ENCODE measurements at regions not wholly inside any gene's neighbourhood (a gene's known extent, or its start where the extent isn't known, plus 50 kb on each side); places are given as distances from the start of the nearest gene placed in this dataset.

DNA sequence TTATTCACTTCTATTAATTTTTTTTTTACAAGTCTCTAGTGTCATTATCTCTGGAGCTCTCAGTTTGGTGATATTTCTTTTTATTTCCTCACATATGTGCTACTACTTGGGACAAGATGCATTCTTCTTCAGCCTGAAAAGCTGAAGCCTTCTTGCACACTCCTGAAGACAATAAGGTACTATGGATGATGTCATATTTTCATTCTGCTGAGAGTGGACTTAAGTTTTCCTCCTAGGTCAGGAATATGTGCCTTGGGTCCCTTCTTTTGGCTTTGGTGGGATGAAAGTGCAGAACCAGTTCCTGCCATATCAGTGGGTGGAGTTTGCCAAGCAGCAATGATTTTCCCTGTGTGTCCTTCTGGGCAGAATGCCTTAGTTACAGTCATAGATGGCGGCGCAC lies 188.7 kb upstream of the EYA4 start:
- H3F3A ChIP-seq (ENCODE audit: low read depth) = no peaks in the 10 kb centered on the region
- no peak overlapping the region for H3K4me3 ChIP-seq (ENCODE audit: low read length, poor library complexity, severe bottlenecking)
- no peaks in the 10 kb centered on the region for H3K9me3 ChIP-seq (ENCODE audit: insufficient read depth, low read depth, low read length)
- no peaks in the 10 kb centered on the region for H4K20me1 ChIP-seq (ENCODE audit: insufficient read depth, low read length, poor library complexity, severe bottlenecking)
- H3K36me3 ChIP-seq (ENCODE audit: insufficient read depth, low read length) = no peaks in the 10 kb centered on the region
- no peaks in the 10 kb centered on the region for H3K79me2 ChIP-seq (ENCODE audit: insufficient read depth, low read length)
- H3K9ac ChIP-seq (ENCODE audit: low read depth, low read length, poor library complexity, severe bottlenecking) = no peak overlapping the region
- no peaks in the 10 kb centered on the region for H3K9me2 ChIP-seq (replicated peaks; ENCODE audit: low read depth, low read length)
- no peak overlapping the region for H2AFZ ChIP-seq (ENCODE audit: low read length)
- H3K4me1 ChIP-seq (ENCODE audit: insufficient read depth, low read length, poor library complexity, severe bottlenecking) = no peaks in the 10 kb centered on the region
- no peak overlapping the region for H3K4me2 ChIP-seq (ENCODE audit: low read depth, low read length, poor library complexity, severe bottlenecking)
- TF ChIP-seq, protein P1, sequence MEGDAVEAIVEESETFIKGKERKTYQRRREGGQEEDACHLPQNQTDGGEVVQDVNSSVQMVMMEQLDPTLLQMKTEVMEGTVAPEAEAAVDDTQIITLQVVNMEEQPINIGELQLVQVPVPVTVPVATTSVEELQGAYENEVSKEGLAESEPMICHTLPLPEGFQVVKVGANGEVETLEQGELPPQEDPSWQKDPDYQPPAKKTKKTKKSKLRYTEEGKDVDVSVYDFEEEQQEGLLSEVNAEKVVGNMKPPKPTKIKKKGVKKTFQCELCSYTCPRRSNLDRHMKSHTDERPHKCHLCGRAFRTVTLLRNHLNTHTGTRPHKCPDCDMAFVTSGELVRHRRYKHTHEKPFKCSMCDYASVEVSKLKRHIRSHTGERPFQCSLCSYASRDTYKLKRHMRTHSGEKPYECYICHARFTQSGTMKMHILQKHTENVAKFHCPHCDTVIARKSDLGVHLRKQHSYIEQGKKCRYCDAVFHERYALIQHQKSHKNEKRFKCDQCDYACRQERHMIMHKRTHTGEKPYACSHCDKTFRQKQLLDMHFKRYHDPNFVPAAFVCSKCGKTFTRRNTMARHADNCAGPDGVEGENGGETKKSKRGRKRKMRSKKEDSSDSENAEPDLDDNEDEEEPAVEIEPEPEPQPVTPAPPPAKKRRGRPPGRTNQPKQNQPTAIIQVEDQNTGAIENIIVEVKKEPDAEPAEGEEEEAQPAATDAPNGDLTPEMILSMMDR (conservative IDR thresholded peaks at IDR 0.05; ENCODE audit: low read length) = no peak
- TF ChIP-seq EZH2phosphoT487 (IDR thresholded peaks at IDR 0.05; ENCODE audit: borderline replicate concordance) = no peak
- H3K27me3 ChIP-seq (ENCODE audit: insufficient read depth, low read length, poor library complexity, severe bottlenecking) = no peaks in the 10 kb centered on the region

DNA sequence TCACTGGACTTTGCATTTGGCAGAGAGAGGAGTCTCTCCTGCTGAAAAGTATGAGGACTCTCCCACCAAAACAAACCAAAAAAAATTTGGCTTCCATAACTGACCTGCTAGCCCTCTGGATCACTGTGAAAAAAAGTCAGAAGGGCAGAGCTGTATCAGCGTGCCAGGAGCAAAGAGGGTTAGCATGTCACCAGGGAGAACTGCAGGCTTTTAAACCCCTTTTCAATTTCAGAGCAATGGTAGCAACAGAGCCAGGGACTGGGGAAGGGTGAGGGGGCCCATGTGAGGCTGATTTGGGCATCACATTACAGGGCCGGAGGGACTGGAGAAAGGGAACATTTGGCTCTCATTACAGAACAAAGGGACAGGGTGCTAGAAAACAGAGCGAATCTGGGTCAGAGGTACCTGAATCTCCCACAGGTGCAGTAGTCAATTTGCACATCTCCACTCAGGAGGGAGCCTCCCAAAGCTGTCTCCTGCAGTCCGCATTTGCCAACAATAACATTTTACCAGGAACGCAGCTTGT lies 185.7 kb upstream of the EYA4 start:
- H3K4me2 ChIP-seq (ENCODE audit: low read depth, low read length, poor library complexity, severe bottlenecking) = no peak overlapping the region
- H3K9me3 ChIP-seq (ENCODE audit: insufficient read depth, low read depth, low read length) = no peaks in the 10 kb centered on the region
- H3K4me1 ChIP-seq (ENCODE audit: insufficient read depth, low read length, poor library complexity, severe bottlenecking) = no peaks in the 10 kb centered on the region
- no peaks in the 10 kb centered on the region for H3F3A ChIP-seq (ENCODE audit: low read depth)
- TF ChIP-seq, protein P1 (conservative IDR thresholded peaks at IDR 0.05; ENCODE audit: low read length) = no peak
- TF ChIP-seq EZH2phosphoT487 (IDR thresholded peaks at IDR 0.05; ENCODE audit: borderline replicate concordance) = no peak
- H3K4me3 ChIP-seq (ENCODE audit: low read length, poor library complexity, severe bottlenecking) = no peak overlapping the region
- H3K36me3 ChIP-seq (ENCODE audit: insufficient read depth, low read length) = no peaks in the 10 kb centered on the region
- H3K9ac ChIP-seq (ENCODE audit: low read depth, low read length, poor library complexity, severe bottlenecking) = no peak overlapping the region
- H3K9me2 ChIP-seq (replicated peaks; ENCODE audit: low read depth, low read length) = no peaks in the 10 kb centered on the region
- no peak overlapping the region for H2AFZ ChIP-seq (ENCODE audit: low read length)
- no peaks in the 10 kb centered on the region for H3K79me2 ChIP-seq (ENCODE audit: insufficient read depth, low read length)
- H3K27me3 ChIP-seq (ENCODE audit: insufficient read depth, low read length, poor library complexity, severe bottlenecking) = no peaks in the 10 kb centered on the region
- no peaks in the 10 kb centered on the region for H4K20me1 ChIP-seq (ENCODE audit: insufficient read depth, low read length, poor library complexity, severe bottlenecking)

GRCh38 chr6:133057352-133057751 lies 183.8 kb upstream of the EYA4 start:
- H3K4me3 ChIP-seq (ENCODE audit: low read length, poor library complexity, severe bottlenecking) = no peak overlapping the region

More at GRCh38 chr6:133057352-133057751, 183.8 kb upstream of the EYA4 start:
- Histone ChIP-seq H4K20me1 (ENCODE audit: insufficient read depth, low read length, poor library complexity, severe bottlenecking) (no peaks in the 10 kb centered on the region), H3K4me2 (ENCODE audit: low read depth, low read length, poor library complexity, severe bottlenecking) (no peak overlapping the region), H3K36me3 (ENCODE audit: insufficient read depth, low read length) (no peaks in the 10 kb centered on the region), H3F3A (ENCODE audit: low read depth) (no peaks in the 10 kb centered on the region), H2AFZ (ENCODE audit: low read length) (no peak overlapping the region), H3K79me2 (ENCODE audit: insufficient read depth, low read length) (no peaks in the 10 kb centered on the region), H3K9ac (ENCODE audit: low read depth, low read length, poor library complexity, severe bottlenecking) (no peak overlapping the region), H3K9me3 (ENCODE audit: insufficient read depth, low read depth, low read length) (no peaks in the 10 kb centered on the region), H3K27me3 (ENCODE audit: insufficient read depth, low read length, poor library complexity, severe bottlenecking) (no peaks in the 10 kb centered on the region), H3K9me2 (replicated peaks; ENCODE audit: low read depth, low read length) (no peaks in the 10 kb centered on the region), H3K4me1 (ENCODE audit: insufficient read depth, low read length, poor library complexity, severe bottlenecking) (no peaks in the 10 kb centered on the region)
- TF ChIP-seq, protein P1 (conservative IDR thresholded peaks at IDR 0.05; ENCODE audit: low read length) = no peak
- no peak for TF ChIP-seq EZH2phosphoT487 (IDR thresholded peaks at IDR 0.05; ENCODE audit: borderline replicate concordance)

All from Loucy (cell line).